ENCODE measurements at regions not wholly inside any gene's neighbourhood (a gene's known extent, or its start where the extent isn't known, plus 50 kb on each side); places are given as distances from the start of the nearest gene placed in this dataset.

GRCh38 chr21:16179773-16180172 lies 450.0 kb downstream of the USP25 start:
- DNase-seq = no peak
- Histone ChIP-seq H3K9ac (ENCODE audit: low read length) (no peak overlapping the region), H3K4ac (ENCODE audit: low read depth, low read length) (no peak overlapping the region), H2BK120ac (ENCODE audit: insufficient read depth, low read length, poor library complexity) (no peak overlapping the region), H4K91ac (ENCODE audit: low read depth, low read length) (no peak overlapping the region), H2AK5ac (ENCODE audit: low read length) (no peak overlapping the region), H3K9me3 (ENCODE audit: insufficient read depth, low read depth, low read length) (no peaks in the 10 kb centered on the region), H3K79me2 (ENCODE audit: control insufficient read depth, insufficient read depth, low read length, poor library complexity) (no peaks in the 10 kb centered on the region), H3K79me1 (ENCODE audit: low read length) (no peaks in the 10 kb centered on the region), H4K12ac (ENCODE audit: low read depth, low read length) (no peak overlapping the region), H4K8ac (ENCODE audit: low read depth, low read length) (no peak overlapping the region), H3K36me3 (ENCODE audit: control insufficient read depth in 1 of 2, insufficient read depth in 2 of 2, low read length in 2 of 2) (no peaks in the 10 kb centered on the region), H3K4me3 (ENCODE audit: low read depth, low read length) (no peak overlapping the region), H2AFZ (ENCODE audit: insufficient read depth, low read length, poor library complexity) (no peak overlapping the region), H3K23ac (ENCODE audit: low read length) (no peak overlapping the region), H3K18ac (ENCODE audit: low read length) (no peak overlapping the region), H2BK12ac (ENCODE audit: low read length) (no peak overlapping the region), H3K4me2 (ENCODE audit: low read length) (no peak overlapping the region), H3K27ac (ENCODE audit: low read depth, low read length) (no peak overlapping the region), H3K4me1 (ENCODE audit: control insufficient read depth in 1 of 2, insufficient read depth in 2 of 2, low read length in 2 of 2) (peaks cover 0 to 5% of the 10 kb centered on the region in 2 experiments), H2BK5ac (ENCODE audit: low read depth, low read length, poor library complexity) (no peak overlapping the region), H3K27me3 (ENCODE audit: insufficient read depth, low read length) (no peaks in the 10 kb centered on the region), H3K14ac (ENCODE audit: low read length) (no peak overlapping the region)
- no CpG with 5 or more reads among the region's 3 CpGs for WGBS (ENCODE audit: extremely low coverage, insufficient coverage, insufficient read length)

GRCh38 chr21:16180614-16181013 lies 450.8 kb downstream of the USP25 start:
- Histone ChIP-seq H3K23ac (ENCODE audit: low read length) (no peak overlapping the region), H3K18ac (ENCODE audit: low read length) (no peak overlapping the region), H4K91ac (ENCODE audit: low read depth, low read length) (no peak overlapping the region), H3K27me3 (ENCODE audit: insufficient read depth, low read length) (no peaks in the 10 kb centered on the region), H4K12ac (ENCODE audit: low read depth, low read length) (no peak overlapping the region), H3K4ac (ENCODE audit: low read depth, low read length) (no peak overlapping the region), H3K4me3 (ENCODE audit: low read depth, low read length) (no peak overlapping the region), H3K79me1 (ENCODE audit: low read length) (no peaks in the 10 kb centered on the region), H4K8ac (ENCODE audit: low read depth, low read length) (no peak overlapping the region), H3K79me2 (ENCODE audit: control insufficient read depth, insufficient read depth, low read length, poor library complexity) (no peaks in the 10 kb centered on the region), H2BK120ac (ENCODE audit: insufficient read depth, low read length, poor library complexity) (no peak overlapping the region), H3K27ac (ENCODE audit: low read depth, low read length) (no peak overlapping the region), H3K14ac (ENCODE audit: low read length) (no peak overlapping the region), H2AFZ (ENCODE audit: insufficient read depth, low read length, poor library complexity) (no peak overlapping the region), H2BK5ac (ENCODE audit: low read depth, low read length, poor library complexity) (no peak overlapping the region), H3K9me3 (ENCODE audit: insufficient read depth, low read depth, low read length) (no peaks in the 10 kb centered on the region), H3K4me1 (ENCODE audit: control insufficient read depth in 1 of 2, insufficient read depth in 2 of 2, low read length in 2 of 2) (peaks cover 0 to 5% of the 10 kb centered on the region in 2 experiments), H3K36me3 (ENCODE audit: control insufficient read depth in 1 of 2, insufficient read depth in 2 of 2, low read length in 2 of 2) (no peaks in the 10 kb centered on the region), H3K9ac (ENCODE audit: low read length) (no peak overlapping the region), H2BK12ac (ENCODE audit: low read length) (no peak overlapping the region), H3K4me2 (ENCODE audit: low read length) (no peak overlapping the region), H2AK5ac (ENCODE audit: low read length) (no peak overlapping the region)
- DNase-seq = no peak
- no CpG with 5 or more reads among the region's 3 CpGs for WGBS (ENCODE audit: extremely low coverage, insufficient coverage, insufficient read length)

- Histone ChIP-seq H2BK12ac (ENCODE audit: low read length) (no peak overlapping the region), H3K27me3 (ENCODE audit: insufficient read depth, low read length) (no peaks in the 10 kb centered on the region), H3K14ac (ENCODE audit: low read length) (no peak overlapping the region), H3K4me1 (ENCODE audit: control insufficient read depth in 1 of 2, insufficient read depth in 2 of 2, low read length in 2 of 2) (peaks cover 0 to 5% of the 10 kb centered on the region in 2 experiments), H2AFZ (ENCODE audit: insufficient read depth, low read length, poor library complexity) (no peak overlapping the region), H3K9ac (ENCODE audit: low read length) (no peak overlapping the region), H3K79me1 (ENCODE audit: low read length) (no peaks in the 10 kb centered on the region), H3K18ac (ENCODE audit: low read length) (no peak overlapping the region), H4K12ac (ENCODE audit: low read depth, low read length) (no peak overlapping the region), H2BK120ac (ENCODE audit: insufficient read depth, low read length, poor library complexity) (no peak overlapping the region), H3K4me3 (ENCODE audit: low read depth, low read length) (no peak overlapping the region), H2AK5ac (ENCODE audit: low read length) (no peak overlapping the region), H3K23ac (ENCODE audit: low read length) (no peak overlapping the region), H4K91ac (ENCODE audit: low read depth, low read length) (no peak overlapping the region), H3K79me2 (ENCODE audit: control insufficient read depth, insufficient read depth, low read length, poor library complexity) (no peaks in the 10 kb centered on the region), H4K8ac (ENCODE audit: low read depth, low read length) (no peak overlapping the region), H3K4me2 (ENCODE audit: low read length) (no peak overlapping the region), H3K4ac (ENCODE audit: low read depth, low read length) (no peak overlapping the region), H2BK5ac (ENCODE audit: low read depth, low read length, poor library complexity) (no peak overlapping the region), H3K27ac (ENCODE audit: low read depth, low read length) (no peak overlapping the region), H3K9me3 (ENCODE audit: insufficient read depth, low read depth, low read length) (no peaks in the 10 kb centered on the region), H3K36me3 (ENCODE audit: control insufficient read depth in 1 of 2, insufficient read depth in 2 of 2, low read length in 2 of 2) (no peaks in the 10 kb centered on the region)
- WGBS (ENCODE audit: extremely low coverage, insufficient coverage, insufficient read length) = no CpG with 5 or more reads among the region's 3 CpGs
- no peak for DNase-seq
These were observed 451.2 kb downstream of the USP25 start for GRCh38 chr21:16181018-16181417.

- Histone ChIP-seq H3K79me1 (ENCODE audit: low read length) (no peaks in the 10 kb centered on the region), H4K91ac (ENCODE audit: low read depth, low read length) (no peak overlapping the region), H3K23ac (ENCODE audit: low read length) (no peak overlapping the region), H3K27ac (ENCODE audit: low read depth, low read length) (no peak overlapping the region), H2AK5ac (ENCODE audit: low read length) (no peak overlapping the region), H2BK120ac (ENCODE audit: insufficient read depth, low read length, poor library complexity) (no peak overlapping the region), H2BK5ac (ENCODE audit: low read depth, low read length, poor library complexity) (no peak overlapping the region), H3K4me1 (ENCODE audit: control insufficient read depth in 1 of 2, insufficient read depth in 2 of 2, low read length in 2 of 2) (peaks cover 0 to 2% of the 10 kb centered on the region in 2 experiments), H2BK12ac (ENCODE audit: low read length) (no peak overlapping the region), H2AFZ (ENCODE audit: insufficient read depth, low read length, poor library complexity) (no peak overlapping the region), H3K4me2 (ENCODE audit: low read length) (no peak overlapping the region), H4K12ac (ENCODE audit: low read depth, low read length) (no peak overlapping the region), H3K27me3 (ENCODE audit: insufficient read depth, low read length) (no peaks in the 10 kb centered on the region), H3K36me3 (ENCODE audit: control insufficient read depth in 1 of 2, insufficient read depth in 2 of 2, low read length in 2 of 2) (no peaks in the 10 kb centered on the region), H3K18ac (ENCODE audit: low read length) (no peak overlapping the region), H3K14ac (ENCODE audit: low read length) (no peak overlapping the region), H4K8ac (ENCODE audit: low read depth, low read length) (no peak overlapping the region), H3K79me2 (ENCODE audit: control insufficient read depth, insufficient read depth, low read length, poor library complexity) (no peaks in the 10 kb centered on the region), H3K9ac (ENCODE audit: low read length) (no peak overlapping the region), H3K9me3 (ENCODE audit: insufficient read depth, low read depth, low read length) (no peaks in the 10 kb centered on the region), H3K4ac (ENCODE audit: low read depth, low read length) (no peak overlapping the region), H3K4me3 (ENCODE audit: low read depth, low read length) (no peak overlapping the region)
- DNase-seq = no peak
- no CpG with 5 or more reads among the region's 1 CpG for WGBS (ENCODE audit: extremely low coverage, insufficient coverage, insufficient read length)
These were observed 456.0 kb downstream of the USP25 start for GRCh38 chr21:16185766-16186165.
